Brain microvascular endothelial cell (primary cell): ENCODE measurements at regions not wholly inside any gene's neighbourhood (a gene's known extent, or its start where the extent isn't known, plus 50 kb on each side); places are given as distances from the start of the nearest gene placed in this dataset.
"Not testable (repeated sequence)": the region's sequence is repeated elsewhere in the genome, so short reads cannot be mapped to it uniquely, and the experiment has no call there.

Experiments used
- DNase-seq: peaks from one replicate; pipeline ENCODE4 v3.0.0-alpha.2; 2020
- H3K27ac ChIP-seq: fragments of 250-450 bp; sonication (Bioruptor Pico); 2 replicates; pipeline ENCODE4 v1.5.1; 2020; ENCODE audit warnings: mild to moderate bottlenecking, moderate library complexity
- H3K27me3 ChIP-seq: fragments of 250-450 bp; sonication (Bioruptor Pico); replicated peaks from 2 replicates; pipeline ENCODE4 v1.5.1; 2020; ENCODE audit warnings: mild to moderate bottlenecking
- H3K36me3 ChIP-seq: fragments of 250-450 bp; sonication (Bioruptor Pico); replicated peaks from 2 replicates; pipeline ENCODE4 v1.5.1; 2020; ENCODE audit warnings: mild to moderate bottlenecking
- H3K4me3 ChIP-seq: 2 replicates; pipeline ENCODE4 v1.5.1; 2011; ENCODE audit warnings: low read depth, mild to moderate bottlenecking, control low read depth, low read length, moderate library complexity
- CTCF ChIP-seq: IDR thresholded peaks from 2 replicates; pipeline ENCODE4 v1.5.1; 2011; ENCODE audit warnings: low read depth, mild to moderate bottlenecking, moderate library complexity, low read length, control low read depth, inconsistent platforms; ENCODE audit errors: missing control alignments
- in situ Hi-C: cut with HindIII; loops from 2 replicates; pipeline ENCODE4 v1.10.0; 2017; ENCODE audit warnings: low sequenced_read_pairs, low pct_ligation_motif_present

GRCh38 chr12:86959766-86960458, 703.7 kb upstream of the MGAT4C start:
- H3K27ac ChIP-seq: no peak overlapping the region
- H3K36me3 ChIP-seq: no peaks in the 10 kb centered on the region
- no peak for DNase-seq
- H3K27me3 ChIP-seq: no peaks in the 10 kb centered on the region
- TF ChIP-seq CTCF: no peak
- no peak overlapping the region for H3K4me3 ChIP-seq
- in situ Hi-C loops: no loop called here

- Histone ChIP-seq H3K27ac (no peak overlapping the region), H3K36me3 (no peaks in the 10 kb centered on the region), H3K27me3 (no peaks in the 10 kb centered on the region), H3K4me3 (no peak overlapping the region)
- no peak for DNase-seq
- in situ Hi-C loops: no loop called here
- no peak for TF ChIP-seq CTCF
These were observed 694.3 kb upstream of the MGAT4C start for GRCh38 chr12:86950444-86950843.

GRCh38 chr12:86950043-86950442, 693.9 kb upstream of the MGAT4C start:
- H3K36me3 ChIP-seq: no peaks in the 10 kb centered on the region
- H3K27me3 ChIP-seq: no peaks in the 10 kb centered on the region
- H3K4me3 ChIP-seq: no peak overlapping the region
- in situ Hi-C loops: no loop called here
- H3K27ac ChIP-seq: no peak overlapping the region
- TF ChIP-seq CTCF: no peak
- DNase-seq: no peak

GRCh38 chr12:86948851-86949250, 692.7 kb upstream of the MGAT4C start:
- H3K36me3 ChIP-seq: no peaks in the 10 kb centered on the region
- no peaks in the 10 kb centered on the region for H3K27me3 ChIP-seq
- in situ Hi-C loops: no loop called here
- peak; percentile 0 for DNase-seq
- no peak for TF ChIP-seq CTCF
- H3K27ac ChIP-seq: no peak overlapping the region
- H3K4me3 ChIP-seq: no peak overlapping the region

- Histone ChIP-seq H3K27me3 (no peaks in the 10 kb centered on the region), H3K4me3 (no peak overlapping the region), H3K27ac (no peak overlapping the region), H3K36me3 (no peaks in the 10 kb centered on the region)
- TF ChIP-seq CTCF: no peak
- in situ Hi-C loops: no loop called here
- no peak for DNase-seq
These were observed 689.5 kb upstream of the MGAT4C start for GRCh38 chr12:86945685-86946196.

GRCh38 chr12:86944197-86944819, 688.1 kb upstream of the MGAT4C start:
- H3K36me3 ChIP-seq, H3K27me3 ChIP-seq, H3K4me3 ChIP-seq, H3K27ac ChIP-seq, in situ Hi-C loops, DNase-seq: not testable (repeated sequence)
